Gastrocnemius medialis (tissue), 4 donors: ENCODE measurements at regions not wholly inside any gene's neighbourhood (a gene's known extent, or its start where the extent isn't known, plus 50 kb on each side); places are given as distances from the start of the nearest gene placed in this dataset.

ENCODE experiments used
- CTCF ChIP-seq, 5 experiments: fragments of 450-650 bp in 3 of 5; fragments of 200-600 bp in 2 of 5; sonication (generic) in 2 of 5; IDR thresholded peaks in 4 of 5; conservative IDR thresholded peaks in 1 of 5; 1 replicate in 4 of 5; 2 replicates in 1 of 5; pipeline ENCODE4 v1.5.1; 2016 to 2019; ENCODE audit warnings: antibody characterized with exemption in 5 of 5, mild to moderate bottlenecking in 3 of 5, moderate library complexity in 3 of 5
- POLR2A ChIP-seq, 2 donors: fragments of 450-650 bp; IDR thresholded peaks; one replicate each; pipeline ENCODE4 v1.6.1; 2017; ENCODE audit warnings: antibody characterized with exemption in 2 of 2, mild to moderate bottlenecking in 2 of 2, moderate library complexity in 2 of 2

DNA sequence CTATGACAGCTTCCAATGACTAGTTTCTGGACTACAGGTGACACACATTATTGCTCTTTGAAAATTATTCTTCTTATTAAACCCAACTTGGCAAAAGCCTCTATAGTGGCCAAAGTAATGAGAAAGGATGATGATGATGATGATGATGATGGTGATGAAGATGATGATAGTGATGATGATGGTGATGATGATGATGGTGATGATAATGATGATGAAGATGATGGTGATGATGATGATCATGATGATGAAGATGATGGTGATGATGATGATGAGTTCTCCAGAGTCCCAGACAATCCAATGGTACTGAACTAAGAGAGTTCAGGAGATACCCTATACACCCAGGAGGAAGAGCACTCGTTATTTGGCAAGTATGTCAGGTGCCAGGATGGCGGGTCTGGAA lies 739.4 kb downstream of the IRX1 start:
- TF ChIP-seq CTCF (IDR thresholded peaks at IDR 0.05 in 4 of 5, conservative IDR thresholded peaks at IDR 0.05 in 1 of 5) (no peak), POLR2A (IDR thresholded peaks at IDR 0.05) (no peak)
